ENCODE measurements at regions not wholly inside any gene's neighbourhood (a gene's known extent, or its start where the extent isn't known, plus 50 kb on each side); places are given as distances from the start of the nearest gene placed in this dataset.
"Not testable (repeated sequence)": the region's sequence is repeated elsewhere in the genome, so short reads cannot be mapped to it uniquely, and the experiment has no call there.

- DNase-seq = no peak
Measured at GRCh38 chr4:159410076-159410777, 307.3 kb downstream of the RAPGEF2 start.

- DNase-seq = no peak
Measured at GRCh38 chr4:159410891-159411290, 308.0 kb downstream of the RAPGEF2 start.

GRCh38 chr4:159413306-159413943 lies 310.5 kb downstream of the RAPGEF2 start:
- no peak for DNase-seq

GRCh38 chr4:159414305-159414704 lies 311.4 kb downstream of the RAPGEF2 start:
- no peak for DNase-seq

- no peak for DNase-seq
Measured at GRCh38 chr4:159416073-159416472, 313.2 kb downstream of the RAPGEF2 start.

GRCh38 chr4:159416996-159417395 lies 314.1 kb downstream of the RAPGEF2 start:
- DNase-seq = no peak

GRCh38 chr4:159420162-159421057 lies 317.5 kb downstream of the RAPGEF2 start:
- peak; percentile 57 for DNase-seq

GRCh38 chr4:159421058-159421419 lies 318.2 kb downstream of the RAPGEF2 start:
- DNase-seq = not testable (repeated sequence)

GRCh38 chr4:159422019-159422418 lies 319.1 kb downstream of the RAPGEF2 start:
- DNase-seq = no peak

GRCh38 chr4:159422626-159423025 lies 319.7 kb downstream of the RAPGEF2 start:
- DNase-seq = no peak

- no peak for DNase-seq
Measured at GRCh38 chr4:159425737-159426305, 322.9 kb downstream of the RAPGEF2 start.

- no peak for DNase-seq
Measured at GRCh38 chr4:159428293-159428692, 325.4 kb downstream of the RAPGEF2 start.

- DNase-seq = no peak
Measured at GRCh38 chr4:159428975-159429692, 326.3 kb downstream of the RAPGEF2 start.

- no peak for DNase-seq
Measured at GRCh38 chr4:159429693-159430035, 326.8 kb downstream of the RAPGEF2 start.

GRCh38 chr4:159430896-159431295 lies 328.0 kb downstream of the RAPGEF2 start:
- no peak for DNase-seq

- DNase-seq = no peak
Measured at GRCh38 chr4:159432436-159432835, 329.6 kb downstream of the RAPGEF2 start.

GRCh38 chr4:159433337-159433736 lies 330.5 kb downstream of the RAPGEF2 start:
- DNase-seq = no peak

- no peak for DNase-seq
Measured at GRCh38 chr4:159434114-159434870, 331.4 kb downstream of the RAPGEF2 start.

- no peak for DNase-seq
Measured at GRCh38 chr4:159434871-159435241, 332.0 kb downstream of the RAPGEF2 start.

GRCh38 chr4:159435561-159436023 lies 332.7 kb downstream of the RAPGEF2 start:
- DNase-seq = peak; percentile 54

- no peak for DNase-seq
Measured at GRCh38 chr4:159443975-159444374, 341.1 kb downstream of the RAPGEF2 start.

GRCh38 chr4:159444678-159445077 lies 341.8 kb downstream of the RAPGEF2 start:
- peak; percentile 19 for DNase-seq

All from hematopoietic multipotent progenitor cell treated with erythropoietin and hydrocortisone succinate and interleukin-3 and kit ligand, for 4 days (in vitro differentiated cells).